HG02885 (cell line): ENCODE measurements at regions not wholly inside any gene's neighbourhood (a gene's known extent, or its start where the extent isn't known, plus 50 kb on each side); places are given as distances from the start of the nearest gene placed in this dataset.
"Not testable (repeated sequence)": the region's sequence is repeated elsewhere in the genome, so short reads cannot be mapped to it uniquely, and the experiment has no call there.

ENCODE experiments used
- ATAC-seq: cut with Tn5 transposase; IDR thresholded peaks from one replicate; pipeline ENCODE4 v1.9.1; 2021; ENCODE audit warnings: mild to moderate bottlenecking; ENCODE audit not compliant: unreplicated experiment, poor library complexity

- ATAC-seq, result not testable (repeated sequence)
Measured at GRCh38 chr13:53452263-53452808, 423.7 kb downstream of the OLFM4 start.

- no peak for ATAC-seq
Measured at GRCh38 chr13:53460796-53461195, 432.2 kb downstream of the OLFM4 start.

- ATAC-seq, result no peak
Measured at GRCh38 chr13:53463106-53463505, 434.5 kb downstream of the OLFM4 start.

GRCh38 chr13:53466576-53466975, 438.0 kb downstream of the OLFM4 start:
- ATAC-seq, result no peak

DNA sequence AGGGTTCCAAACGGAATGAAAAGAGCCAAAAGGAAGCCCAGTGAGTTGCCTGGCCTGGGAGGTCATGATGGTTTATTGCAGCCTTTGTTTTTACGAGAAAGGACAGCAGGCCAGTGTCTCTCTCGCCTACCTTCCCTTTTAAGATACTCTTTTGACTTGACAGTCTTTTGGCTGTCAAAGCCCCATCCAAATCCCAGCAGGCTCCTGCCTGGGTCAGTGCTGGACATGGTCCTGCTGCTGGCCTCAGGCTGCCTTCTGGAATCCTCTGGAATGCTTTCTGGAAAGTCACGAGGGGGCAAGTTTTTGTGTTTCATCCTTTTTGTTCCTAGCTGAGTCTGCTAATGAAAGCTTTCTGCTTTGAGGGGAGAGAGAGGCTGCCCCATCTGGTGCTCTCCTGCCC, 444.8 kb downstream of the OLFM4 start:
- ATAC-seq, result no peak

GRCh38 chr13:53474878-53475277, 446.3 kb downstream of the OLFM4 start:
- no peak for ATAC-seq

GRCh38 chr13:53490752-53491151, 462.1 kb downstream of the OLFM4 start:
- no peak for ATAC-seq

- no peak for ATAC-seq
Measured at GRCh38 chr13:53494406-53494805, 465.8 kb downstream of the OLFM4 start.

DNA sequence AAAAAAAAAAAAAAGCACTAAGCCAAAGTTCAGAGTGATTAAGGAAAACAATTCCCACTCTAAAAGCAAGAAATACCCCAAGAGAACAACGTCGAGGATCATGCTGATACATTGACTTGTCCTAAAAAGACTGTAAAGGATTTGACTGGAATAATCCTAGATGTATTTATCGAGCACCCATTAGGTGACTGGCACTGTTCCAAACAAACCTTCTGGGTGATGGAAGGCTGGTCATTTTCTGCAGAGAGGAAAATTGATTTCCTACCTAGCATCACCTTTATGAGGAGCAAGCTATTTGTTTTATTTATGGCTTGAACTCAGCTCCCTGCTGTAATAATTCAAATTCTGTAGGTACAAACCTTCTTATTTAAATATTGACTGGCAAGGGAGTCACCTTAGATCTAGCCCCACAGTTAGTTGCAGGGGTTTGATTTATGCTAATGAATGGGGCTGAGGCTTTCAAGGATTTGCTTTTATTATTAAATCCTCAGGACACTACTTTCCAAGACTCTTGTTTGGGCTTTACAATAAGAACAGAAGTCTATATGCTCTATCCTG, 471.0 kb downstream of the OLFM4 start:
- ATAC-seq, result no peak

DNA sequence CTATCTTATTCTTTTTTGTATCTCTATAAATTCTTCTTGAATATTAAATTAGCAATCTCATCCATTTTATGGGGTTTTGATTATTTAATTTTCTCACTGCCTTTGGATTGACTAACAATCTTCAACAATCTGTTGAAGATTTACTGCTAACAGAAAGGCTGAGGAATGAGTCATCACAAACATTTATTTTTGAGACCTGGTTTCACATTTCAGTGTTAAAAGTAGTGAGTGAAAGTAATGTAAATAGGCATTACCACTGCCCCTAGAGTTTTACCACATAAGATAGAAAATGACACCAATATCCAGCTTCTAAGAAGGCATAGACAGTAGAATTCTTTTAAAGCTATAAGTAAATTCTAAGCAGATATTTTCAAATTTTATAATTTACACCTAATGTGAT, 472.8 kb downstream of the OLFM4 start:
- ATAC-seq, result peak; percentile 87

DNA sequence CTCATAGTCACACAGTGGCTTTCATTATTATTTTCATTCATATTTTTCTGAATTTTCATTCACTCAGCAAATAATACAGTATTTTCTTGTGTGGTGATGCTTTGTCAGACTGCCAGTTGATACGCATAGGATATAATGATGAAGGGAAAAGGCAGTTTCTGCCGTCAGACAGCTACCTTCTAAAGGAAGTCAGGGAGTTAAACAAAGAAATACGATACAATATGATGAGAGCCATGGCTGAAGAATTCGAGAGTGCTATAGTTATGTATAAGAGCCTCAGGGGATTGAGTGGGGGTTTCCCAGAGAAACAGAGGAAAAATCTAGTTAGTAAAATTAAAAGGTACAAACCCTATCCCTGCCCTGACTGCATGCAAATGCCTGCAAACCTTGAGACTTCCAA, 479.1 kb downstream of the OLFM4 start:
- ATAC-seq, result no peak

DNA sequence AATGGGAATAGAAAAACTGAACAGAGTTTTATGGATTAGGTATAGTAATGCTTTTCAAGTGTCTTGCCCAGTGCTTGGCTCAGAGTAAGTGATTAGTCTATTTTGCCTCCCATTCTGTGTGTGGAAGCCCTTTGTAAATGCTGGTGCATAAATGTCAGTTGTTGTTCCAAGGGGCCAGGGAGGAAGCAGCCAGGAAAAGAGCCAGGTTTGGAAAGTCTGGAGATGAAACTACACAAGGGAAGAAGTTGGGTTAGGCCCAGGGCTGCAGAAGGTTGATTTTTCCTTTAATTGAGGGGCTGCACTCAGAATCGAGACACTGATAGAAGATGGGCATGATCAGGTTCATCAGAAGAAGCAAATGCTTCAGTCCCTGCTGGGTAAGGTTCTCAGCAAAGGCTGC, 484.0 kb downstream of the OLFM4 start:
- no peak for ATAC-seq

DNA sequence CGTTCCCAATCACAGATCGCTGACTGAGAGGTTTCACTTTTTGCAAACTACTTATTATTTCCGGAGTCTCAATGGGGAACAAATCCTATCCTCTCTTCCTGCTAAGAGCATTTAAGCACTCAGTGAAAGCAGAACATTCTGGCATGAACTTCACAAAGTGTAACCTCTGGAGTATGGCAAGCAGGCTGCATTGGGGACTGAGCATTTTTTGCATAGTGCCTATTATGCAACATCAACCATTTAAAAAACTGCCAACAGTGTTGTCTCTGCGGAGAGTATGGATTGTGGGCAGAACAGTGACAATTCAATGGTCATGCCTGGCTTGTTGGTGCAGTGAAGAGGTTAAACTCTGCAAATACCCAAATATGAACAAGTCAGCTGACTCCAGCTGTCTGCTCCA, 484.6 kb downstream of the OLFM4 start:
- no peak for ATAC-seq

GRCh38 chr13:53520132-53520531, 491.5 kb downstream of the OLFM4 start:
- ATAC-seq, result no peak

GRCh38 chr13:53522034-53522433, 493.4 kb downstream of the OLFM4 start:
- ATAC-seq, result no peak

DNA sequence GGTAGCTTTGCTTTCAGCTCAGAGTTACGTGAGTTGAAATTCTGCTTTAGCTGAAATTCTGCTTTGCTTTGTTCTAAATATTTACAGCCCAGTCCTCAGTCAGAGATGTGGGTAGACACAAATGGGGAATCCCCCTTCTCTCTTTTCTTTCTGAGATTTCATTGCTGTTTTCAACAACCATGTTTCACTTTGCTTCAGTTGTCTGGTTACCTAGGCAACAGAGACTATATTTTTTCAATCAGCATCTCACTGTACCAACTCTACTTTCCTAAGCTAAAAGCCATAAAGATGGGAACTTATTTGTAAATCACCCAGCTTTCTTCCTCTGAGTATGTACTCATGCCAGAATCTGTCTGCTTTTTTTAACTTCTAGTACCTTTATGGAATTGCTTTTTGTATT, 509.0 kb downstream of the OLFM4 start:
- ATAC-seq, result no peak

DNA sequence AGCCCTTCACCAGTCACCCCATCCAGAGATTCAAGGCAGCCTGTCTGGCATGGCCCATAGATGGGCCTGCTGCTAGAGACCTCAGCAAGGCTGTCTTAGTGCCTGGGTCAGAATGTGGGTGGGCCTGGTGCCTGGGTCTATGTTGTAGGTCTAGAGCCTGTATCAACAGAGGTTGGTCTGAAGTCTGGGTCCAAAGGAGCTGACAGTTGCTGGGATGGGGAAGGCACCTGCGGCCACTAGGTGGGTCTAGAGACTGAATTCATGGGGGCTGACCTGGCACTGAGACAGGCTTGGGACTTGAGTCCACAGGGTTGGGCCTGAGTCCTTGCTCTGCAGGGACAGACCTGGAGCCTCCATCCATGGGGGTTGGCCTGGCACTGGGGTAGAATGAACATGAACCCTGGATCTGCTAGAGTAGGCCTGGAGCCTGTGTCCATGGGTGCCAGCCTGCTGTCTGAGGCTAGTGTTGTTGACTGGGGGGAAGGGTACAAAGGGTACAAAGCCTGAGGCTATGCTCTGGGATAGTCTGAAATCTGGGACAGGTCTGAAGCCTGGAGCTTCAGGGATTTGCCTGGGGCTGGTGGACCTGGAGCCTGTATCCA, 516.8 kb downstream of the OLFM4 start:
- no peak for ATAC-seq

GRCh38 chr13:53560556-53560955, 531.9 kb downstream of the OLFM4 start:
- ATAC-seq, result no peak

- ATAC-seq, result no peak
Measured at GRCh38 chr13:53562419-53562818, 533.8 kb downstream of the OLFM4 start.

- ATAC-seq, result no peak
Measured at GRCh38 chr13:53568491-53568890, 539.9 kb downstream of the OLFM4 start.

GRCh38 chr13:53569453-53569852, 540.8 kb downstream of the OLFM4 start:
- ATAC-seq, result no peak

DNA sequence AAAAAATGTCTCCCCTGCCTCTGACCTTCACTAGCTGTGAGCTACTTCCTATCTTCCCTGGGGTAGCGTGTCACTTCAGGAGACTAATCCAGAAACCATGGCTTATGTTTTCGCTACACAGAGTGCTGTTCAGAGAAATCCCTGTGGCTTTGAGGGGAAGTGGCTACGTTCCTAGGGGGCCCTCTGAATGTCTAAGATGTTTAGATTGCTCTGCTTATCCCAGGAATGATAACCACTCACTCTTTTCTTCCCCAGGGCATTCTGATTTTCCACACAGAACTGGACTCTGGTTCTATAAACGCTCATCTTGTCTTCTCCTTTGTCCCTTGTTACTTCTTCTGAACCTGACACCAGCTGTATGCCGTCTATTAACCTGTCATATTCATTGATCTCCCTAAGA, 572.5 kb downstream of the OLFM4 start:
- ATAC-seq, result no peak
